OCI-LY3 (cell line): ENCODE measurements at regions not wholly inside any gene's neighbourhood (a gene's known extent, or its start where the extent isn't known, plus 50 kb on each side); places are given as distances from the start of the nearest gene placed in this dataset.

Experiments
- H2AFZ ChIP-seq: fragments of 200-600, 300-600 bp; shearing (Covaris generic); 2 replicates; pipeline ENCODE4 v1.6.0; 2014; ENCODE audit warnings: antibody characterized with exemption, low read depth, low read length
- H3K27ac ChIP-seq: fragments of 200-600, 300-600 bp; sonication (generic); 2 replicates; pipeline ENCODE4 v1.5.1; 2014; ENCODE audit warnings: mild to moderate bottlenecking, low read length, moderate library complexity, mixed read lengths
- H3K27me3 ChIP-seq: fragments of 200-600, 300-600 bp; sonication (generic); 2 replicates; pipeline ENCODE4 v1.6.1; 2014; ENCODE audit warnings: low read depth, low read length, mixed read lengths
- H3K36me3 ChIP-seq: fragments of 200-600, 300-600 bp; sonication (generic); replicated peaks from 2 replicates; pipeline ENCODE3; 2014; ENCODE audit warnings: low read depth, low read length, mixed read lengths
- H3K4me1 ChIP-seq: fragments of 300-600, 200-600 bp; sonication (generic); 2 replicates; pipeline ENCODE4 v1.6.1; 2014; ENCODE audit warnings: low read length, mixed read lengths
- H3K4me2 ChIP-seq: fragments of 200-600, 300-600 bp; sonication (generic); 2 replicates; pipeline ENCODE4 v1.6.1; 2014; ENCODE audit warnings: low read length, mixed read lengths
- H3K4me3 ChIP-seq: fragments of 300-600, 200-600 bp; sonication (generic); 2 replicates; pipeline ENCODE4 v1.5.1; 2014; ENCODE audit warnings: antibody characterized with exemption, mild to moderate bottlenecking, low read length, moderate library complexity
- H3K79me2 ChIP-seq: fragments of 300-600, 200-600 bp; shearing (Covaris generic); 2 replicates; pipeline ENCODE4 v1.6.1; 2014; ENCODE audit warnings: mild to moderate bottlenecking, low read length, mixed read lengths
- H3K9ac ChIP-seq: fragments of 300-600, 200-600 bp; shearing (Covaris generic); 2 replicates; pipeline ENCODE4 v1.6.0; 2014; ENCODE audit warnings: mild to moderate bottlenecking, low read length, moderate library complexity
- H3K9me3 ChIP-seq: fragments of 200-600, 300-600 bp; shearing (Covaris generic); 2 replicates; pipeline ENCODE4 v1.6.1; 2014; ENCODE audit warnings: low read length, mixed read lengths; ENCODE audit not compliant: insufficient read depth
- H4K20me1 ChIP-seq: fragments of 200-600, 300-600 bp; sonication (generic); 2 replicates; pipeline ENCODE4 v1.6.1; 2016; ENCODE audit warnings: low read length, mixed read lengths; ENCODE audit not compliant: insufficient read depth
- EZH2phosphoT487 ChIP-seq: fragments of 200-600 bp; shearing (Covaris generic); IDR thresholded peaks from 2 replicates; pipeline ENCODE4 v1.6.1; 2018; ENCODE audit warnings: antibody characterized with exemption, mixed run types, low read depth
- TF ChIP-seq, protein P1 (sequence below): fragments of 200-600, 300-600 bp; sonication (generic); IDR thresholded peaks from 2 replicates; pipeline ENCODE4 v1.5.1; 2014; ENCODE audit warnings: antibody characterized with exemption, low read length, low read depth

DNA sequence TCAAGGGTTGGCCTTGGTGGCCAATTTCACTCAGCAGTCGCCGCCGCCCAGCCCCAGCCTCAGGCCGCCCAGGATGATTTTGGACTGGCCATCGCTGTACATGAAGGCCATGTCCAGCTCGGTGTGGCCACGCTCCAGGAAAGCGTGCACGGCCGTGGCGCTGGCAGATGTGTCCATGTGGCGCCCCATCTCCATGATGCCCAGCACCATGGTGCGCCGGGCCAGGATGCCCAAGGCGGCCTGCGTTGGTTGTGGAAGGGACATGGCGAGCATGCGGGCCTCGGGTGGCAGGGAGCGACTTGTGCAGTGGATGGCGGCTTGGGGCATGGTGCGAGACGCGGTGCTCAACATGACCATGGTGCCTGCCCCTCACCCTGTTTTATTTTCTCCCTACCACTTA lies 55.4 kb downstream of the ZCCHC12 start:
- Histone ChIP-seq H2AFZ (no peak overlapping the region), H3K9ac (no peak overlapping the region), H4K20me1 (no peaks in the 10 kb centered on the region), H3K4me1 (no peaks in the 10 kb centered on the region), H3K79me2 (no peaks in the 10 kb centered on the region), H3K4me2 (no peak overlapping the region), H3K4me3 (no peak overlapping the region), H3K27me3 (no peaks in the 10 kb centered on the region), H3K27ac (no peak overlapping the region), H3K36me3 (no peaks in the 10 kb centered on the region), H3K9me3 (no peaks in the 10 kb centered on the region)
- TF ChIP-seq, protein P1, sequence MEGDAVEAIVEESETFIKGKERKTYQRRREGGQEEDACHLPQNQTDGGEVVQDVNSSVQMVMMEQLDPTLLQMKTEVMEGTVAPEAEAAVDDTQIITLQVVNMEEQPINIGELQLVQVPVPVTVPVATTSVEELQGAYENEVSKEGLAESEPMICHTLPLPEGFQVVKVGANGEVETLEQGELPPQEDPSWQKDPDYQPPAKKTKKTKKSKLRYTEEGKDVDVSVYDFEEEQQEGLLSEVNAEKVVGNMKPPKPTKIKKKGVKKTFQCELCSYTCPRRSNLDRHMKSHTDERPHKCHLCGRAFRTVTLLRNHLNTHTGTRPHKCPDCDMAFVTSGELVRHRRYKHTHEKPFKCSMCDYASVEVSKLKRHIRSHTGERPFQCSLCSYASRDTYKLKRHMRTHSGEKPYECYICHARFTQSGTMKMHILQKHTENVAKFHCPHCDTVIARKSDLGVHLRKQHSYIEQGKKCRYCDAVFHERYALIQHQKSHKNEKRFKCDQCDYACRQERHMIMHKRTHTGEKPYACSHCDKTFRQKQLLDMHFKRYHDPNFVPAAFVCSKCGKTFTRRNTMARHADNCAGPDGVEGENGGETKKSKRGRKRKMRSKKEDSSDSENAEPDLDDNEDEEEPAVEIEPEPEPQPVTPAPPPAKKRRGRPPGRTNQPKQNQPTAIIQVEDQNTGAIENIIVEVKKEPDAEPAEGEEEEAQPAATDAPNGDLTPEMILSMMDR = no peak
- no peak for TF ChIP-seq EZH2phosphoT487

DNA sequence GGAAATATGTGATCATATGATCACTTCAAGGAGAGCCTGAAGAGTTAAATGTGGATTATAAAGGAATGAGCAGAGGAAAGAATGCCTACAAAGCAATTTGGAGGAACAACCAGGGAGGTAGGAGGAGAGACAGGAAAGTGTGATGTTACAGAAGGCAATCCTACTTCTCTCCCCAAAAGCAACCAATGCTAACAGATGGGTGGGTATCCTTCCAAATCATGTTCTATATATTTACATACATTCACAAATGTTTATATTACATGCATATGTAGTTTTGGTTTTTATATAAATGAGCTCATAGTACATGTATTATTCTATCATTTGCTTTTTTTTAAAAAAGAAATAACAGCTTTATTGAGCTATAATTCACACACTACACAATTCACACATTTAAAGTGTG lies 56.0 kb downstream of the ZCCHC12 start:
- Histone ChIP-seq H3K9ac (no peak overlapping the region), H3K4me3 (no peak overlapping the region), H3K27ac (no peak overlapping the region), H3K27me3 (no peaks in the 10 kb centered on the region), H3K36me3 (no peaks in the 10 kb centered on the region), H2AFZ (no peak overlapping the region), H3K4me1 (no peaks in the 10 kb centered on the region), H3K4me2 (no peak overlapping the region), H4K20me1 (no peaks in the 10 kb centered on the region), H3K9me3 (no peaks in the 10 kb centered on the region), H3K79me2 (no peaks in the 10 kb centered on the region)
- TF ChIP-seq, protein P1 = no peak
- TF ChIP-seq EZH2phosphoT487 = no peak

DNA sequence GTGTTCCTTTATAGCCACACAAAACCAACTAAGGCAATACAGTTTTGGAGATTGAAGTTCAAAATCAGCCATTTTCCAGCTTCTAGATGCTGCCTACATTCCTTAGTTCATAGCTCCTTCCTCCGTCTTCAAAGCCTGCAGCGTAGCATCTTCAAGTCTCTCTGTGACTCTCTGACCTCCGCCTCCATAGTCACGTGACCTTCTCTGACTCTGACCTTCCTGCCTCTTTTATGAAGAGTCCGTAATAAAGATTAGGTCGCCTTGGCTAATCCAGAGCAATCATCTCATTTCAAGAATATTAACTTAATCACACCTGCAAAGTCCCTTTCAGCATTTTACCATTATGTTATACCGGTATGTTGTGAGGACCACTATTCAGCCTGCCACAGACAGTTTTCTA lies 60.4 kb downstream of the ZCCHC12 start:
- H2AFZ ChIP-seq = no peak overlapping the region
- no peak overlapping the region for H3K9ac ChIP-seq
- H3K9me3 ChIP-seq = no peaks in the 10 kb centered on the region
- no peaks in the 10 kb centered on the region for H3K4me1 ChIP-seq
- H3K4me3 ChIP-seq = no peak overlapping the region
- no peaks in the 10 kb centered on the region for H3K79me2 ChIP-seq
- H3K36me3 ChIP-seq = no peaks in the 10 kb centered on the region
- H3K27ac ChIP-seq = no peak overlapping the region
- no peak for TF ChIP-seq EZH2phosphoT487
- TF ChIP-seq, protein P1 = no peak
- no peaks in the 10 kb centered on the region for H3K27me3 ChIP-seq
- no peaks in the 10 kb centered on the region for H4K20me1 ChIP-seq
- no peak overlapping the region for H3K4me2 ChIP-seq

DNA sequence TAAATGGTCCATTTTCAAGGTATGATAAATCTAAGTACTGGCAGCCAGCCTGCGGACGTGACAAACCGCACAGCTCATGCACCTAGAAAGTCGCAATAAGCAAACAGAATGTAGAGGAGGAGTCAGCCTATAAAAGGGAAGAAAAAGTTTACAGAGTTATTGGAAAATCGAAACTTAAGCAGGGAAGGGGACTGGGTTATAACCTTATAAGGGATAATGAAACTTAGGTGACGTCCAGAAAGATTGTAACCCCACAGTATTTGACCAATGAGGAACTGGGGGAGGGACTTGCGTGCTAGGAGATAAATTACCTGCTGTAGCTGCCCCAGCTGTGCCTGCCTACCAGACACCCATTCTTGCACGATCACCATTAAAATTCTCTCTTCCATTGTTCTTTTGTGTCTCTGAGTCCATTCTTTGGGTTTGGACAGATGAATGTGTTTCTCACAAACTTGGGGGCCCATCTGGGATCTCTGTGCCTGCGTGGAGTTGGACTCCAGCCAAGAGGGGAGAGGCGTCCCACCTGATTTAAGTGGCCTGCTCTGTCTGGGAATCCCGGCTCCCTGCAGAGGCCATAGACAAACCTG lies 61.0 kb downstream of the ZCCHC12 start:
- Histone ChIP-seq H3K79me2 (no peaks in the 10 kb centered on the region), H3K36me3 (no peaks in the 10 kb centered on the region), H3K4me1 (no peaks in the 10 kb centered on the region), H3K9ac (no peak overlapping the region), H3K9me3 (no peaks in the 10 kb centered on the region), H4K20me1 (no peaks in the 10 kb centered on the region), H3K27me3 (no peaks in the 10 kb centered on the region), H3K4me2 (no peak overlapping the region), H3K27ac (no peak overlapping the region), H2AFZ (no peak overlapping the region), H3K4me3 (no peak overlapping the region)
- TF ChIP-seq EZH2phosphoT487 = no peak
- TF ChIP-seq, protein P1 = no peak
